IMR-90 (cell line): ENCODE measurements at regions not wholly inside any gene's neighbourhood (a gene's known extent, or its start where the extent isn't known, plus 50 kb on each side); places are given as distances from the start of the nearest gene placed in this dataset.

ENCODE experiments used
- ATAC-seq: fragments of 200-7000 bp; cut with Tn5 transposase; 2 replicates; pipeline ENCODE4 v1.9.1; 2020; ENCODE audit warnings: low read depth, mild to moderate bottlenecking, moderate library complexity
- BruUV-seq: library from RNA; stranded (reverse); fragments of 400-500 nt; replicated peaks from 2 replicates; lab custom pipeline; 2021; lab: Mats Ljungman, UMichigan
- CTCF ChIA-PET: fragments of 300-600 bp; formaldehyde crosslinking; extraction: SDS; loops from one replicate; lab custom pipeline; 2021; ENCODE audit warnings: antibody characterized with exemption; lab: Yijun Ruan, JAX
- POLR2A ChIA-PET: fragments of 300-600 bp; sonication (Branson Sonifier 250); formaldehyde crosslinking; loops from one replicate; lab custom pipeline; 2022; ENCODE audit warnings: antibody characterized with exemption; ENCODE audit not compliant: unreplicated experiment; lab: Charles Lee
- DNase-seq: peaks from one replicate; pipeline ENCODE4 v3.0.0; 2013
- H2AFZ ChIP-seq: replicated peaks from 2 replicates; pipeline ENCODE3; 2013; ENCODE audit warnings: low read length, mild to moderate bottlenecking; ENCODE audit not compliant: poor library complexity
- H2AK5ac ChIP-seq: 2 replicates; pipeline ENCODE4 v1.6.1; 2013; ENCODE audit warnings: low read depth, low read length, inconsistent platforms
- H2AK9ac ChIP-seq: replicated peaks from 2 replicates; pipeline ENCODE3; 2013; ENCODE audit warnings: mild to moderate bottlenecking, low read depth, low read length, moderate library complexity; ENCODE audit not compliant: poor library complexity
- H2BK120ac ChIP-seq: 2 replicates; pipeline ENCODE4 v1.6.1; 2013; ENCODE audit warnings: low read depth, low read length, inconsistent platforms
- H2BK15ac ChIP-seq: 3 replicates; pipeline ENCODE4 v1.6.1; 2013; ENCODE audit warnings: low read depth, low read length, inconsistent platforms
- H2BK20ac ChIP-seq: 2 replicates; pipeline ENCODE4 v1.6.1; 2013; ENCODE audit warnings: low read depth, mild to moderate bottlenecking, inconsistent platforms, low read length, moderate library complexity
- H2BK5ac ChIP-seq: 2 replicates; pipeline ENCODE4 v1.6.1; 2013; ENCODE audit warnings: mild to moderate bottlenecking, low read depth, low read length, inconsistent platforms; ENCODE audit not compliant: poor library complexity, severe bottlenecking
- H3K14ac ChIP-seq: replicated peaks from 2 replicates; pipeline ENCODE4 v1.6.1; 2013; ENCODE audit warnings: low read depth, low read length, inconsistent platforms
- H3K18ac ChIP-seq: 2 replicates; pipeline ENCODE4 v1.6.1; 2013; ENCODE audit warnings: low read depth, low read length, control low read depth
- H3K23ac ChIP-seq: 2 replicates; pipeline ENCODE4 v1.6.1; 2013; ENCODE audit warnings: low read depth, low read length, inconsistent platforms
- H3K27ac ChIP-seq: 2 replicates; pipeline ENCODE4 v1.5.1; 2013; ENCODE audit warnings: mild to moderate bottlenecking, control low read depth, low read length; ENCODE audit not compliant: insufficient read depth
- H3K27me3 ChIP-seq: 2 replicates; pipeline ENCODE4 v1.6.1; 2013; ENCODE audit warnings: low read length; ENCODE audit not compliant: control insufficient read depth, insufficient read depth
- H3K36me3 ChIP-seq: 2 replicates; pipeline ENCODE4 v1.6.1; 2013; ENCODE audit warnings: low read length, mixed read lengths; ENCODE audit not compliant: control insufficient read depth, insufficient read depth
- H3K4ac ChIP-seq: 2 replicates; pipeline ENCODE4 v1.6.1; 2013; ENCODE audit warnings: low read depth, low read length, inconsistent platforms
- H3K4me1 ChIP-seq: 2 replicates; pipeline ENCODE4 v1.6.1; 2013; ENCODE audit warnings: low read length, mixed read lengths; ENCODE audit not compliant: control insufficient read depth, insufficient read depth
- H3K4me2 ChIP-seq: 2 replicates; pipeline ENCODE4 v1.6.1; 2013; ENCODE audit warnings: low read depth, mild to moderate bottlenecking, control low read depth, low read length, moderate library complexity
- H3K4me3 ChIP-seq: 2 replicates; pipeline ENCODE4 v1.5.1; 2013; ENCODE audit warnings: low read depth, mild to moderate bottlenecking, control low read depth, low read length, moderate library complexity; ENCODE audit not compliant: insufficient read depth
- H3K56ac ChIP-seq: 2 replicates; pipeline ENCODE4 v1.6.1; 2013; ENCODE audit warnings: low read length, inconsistent platforms; ENCODE audit not compliant: insufficient read depth; ENCODE audit errors: extremely low read depth
- H3K79me1 ChIP-seq, 2 experiments: 2 replicates each; pipeline ENCODE4 v1.6.1; 2013; ENCODE audit warnings: low read length in 2 of 2, inconsistent platforms in 1 of 2, low read depth in 1 of 2
- H3K9ac ChIP-seq: 2 replicates; pipeline ENCODE4 v1.6.1; 2013; ENCODE audit warnings: low read depth, low read length, control low read depth
- H3K9me1 ChIP-seq: 2 replicates; pipeline ENCODE4 v1.6.1; 2013; ENCODE audit warnings: low read length, inconsistent platforms; ENCODE audit not compliant: insufficient read depth
- H3K9me3 ChIP-seq: 2 replicates; pipeline ENCODE4 v1.6.1; 2013; ENCODE audit warnings: low read length; ENCODE audit not compliant: control insufficient read depth, insufficient read depth
- H4K20me1 ChIP-seq: 2 replicates; pipeline ENCODE4 v1.6.1; 2013; ENCODE audit warnings: low read length, inconsistent platforms; ENCODE audit not compliant: insufficient read depth
- H4K5ac ChIP-seq: 2 replicates; pipeline ENCODE4 v1.6.1; 2013; ENCODE audit warnings: mild to moderate bottlenecking, low read depth, low read length, control low read depth
- H4K8ac ChIP-seq, 2 experiments: 2 replicates each; pipeline ENCODE4 v1.6.1; 2013; ENCODE audit warnings: low read depth in 2 of 2, low read length in 2 of 2, control low read depth in 1 of 2, inconsistent platforms in 1 of 2
- H4K91ac ChIP-seq: 2 replicates; pipeline ENCODE4 v1.6.1; 2013; ENCODE audit warnings: low read depth, low read length, inconsistent platforms; ENCODE audit not compliant: insufficient read depth
- BHLHE40 ChIP-seq: fragments of 150-350 bp; IDR thresholded peaks from 2 replicates; pipeline ENCODE4 v1.6.1; 2016; ENCODE audit warnings: mild to moderate bottlenecking, low read depth, low read length
- CEBPB ChIP-seq: IDR thresholded peaks from 2 replicates; pipeline ENCODE4 v1.6.1; 2012; ENCODE audit warnings: low read depth, low read length, improper control_type of control experiment
- CHD1 ChIP-seq: IDR thresholded peaks from 2 replicates; pipeline ENCODE4 v1.6.1; 2012; ENCODE audit warnings: low read depth, low read length, improper control_type of control experiment
- FOS ChIP-seq: fragments of 150-350 bp; IDR thresholded peaks from 2 replicates; pipeline ENCODE4 v1.6.1; 2016; ENCODE audit warnings: low read depth, low read length
- MAFK ChIP-seq: IDR thresholded peaks from 2 replicates; pipeline ENCODE4 v1.6.1; 2012; ENCODE audit warnings: low read depth, low read length, improper control_type of control experiment
- MAZ ChIP-seq: IDR thresholded peaks from 2 replicates; pipeline ENCODE4 v1.6.1; 2012; ENCODE audit warnings: low read depth, mild to moderate bottlenecking, low read length, improper control_type of control experiment, moderate library complexity, borderline replicate concordance
- MXI1 ChIP-seq: IDR thresholded peaks from 2 replicates; pipeline ENCODE4 v1.6.1; 2012; ENCODE audit warnings: low read depth, mild to moderate bottlenecking, low read length, moderate library complexity, borderline replicate concordance
- NFE2L2 ChIP-seq: fragments of 150-350 bp; IDR thresholded peaks from 2 replicates; pipeline ENCODE4 v1.6.1; 2016; ENCODE audit warnings: low read depth, mild to moderate bottlenecking, low read length
- POLR2A ChIP-seq: IDR thresholded peaks from 2 replicates; pipeline ENCODE4 v1.6.1; 2012; ENCODE audit warnings: mild to moderate bottlenecking, low read depth, low read length
- RAD21 ChIP-seq: IDR thresholded peaks from 2 replicates; pipeline ENCODE4 v1.6.1; 2012; ENCODE audit warnings: low read length, improper control_type of control experiment
- RCOR1 ChIP-seq: IDR thresholded peaks from 2 replicates; pipeline ENCODE4 v1.6.1; 2012; ENCODE audit warnings: mild to moderate bottlenecking, low read length, improper control_type of control experiment; ENCODE audit not compliant: insufficient replicate concordance
- RFX5 ChIP-seq: IDR thresholded peaks from 2 replicates; pipeline ENCODE4 v1.8.0; 2012; ENCODE audit warnings: low read depth, mild to moderate bottlenecking, low read length, moderate library complexity
- SMC3 ChIP-seq: fragments of 150-350 bp; IDR thresholded peaks from 2 replicates; pipeline ENCODE4 v1.6.1; 2016; ENCODE audit warnings: low read depth, mild to moderate bottlenecking, antibody characterized with exemption, low read length, moderate library complexity
- USF2 ChIP-seq: fragments of 150-350 bp; IDR thresholded peaks from 2 replicates; pipeline ENCODE4 v1.6.1; 2017; ENCODE audit warnings: mild to moderate bottlenecking, antibody characterized with exemption, low read length, low read depth
- WGBS, 2 experiments: methylation state at CpG; one replicate each; pipeline versions ENCODE4 v1.1.5 to v1.1.7; 2013; ENCODE audit warnings: missing lambda C conversion rate in 2 of 2; ENCODE audit not compliant: insufficient read length in 1 of 2; ENCODE audit errors: extremely low coverage in 2 of 2; 5-methylcytosine and 5-hydroxymethylcytosine counted together
- dilution Hi-C: fragments of 300-500 bp; cut with HindIII; formaldehyde crosslinking; loops from one replicate; pipeline ENCODE4 v1.14.3; 2018; ENCODE audit warnings: low sequenced_read_pairs; ENCODE audit not compliant: unreplicated experiment
- in situ Hi-C: fragments of 300-500 bp; cut with MboI; formaldehyde crosslinking; loops from 3 replicates; pipeline ENCODE4 v1.14.3; 2019; ENCODE audit warnings: low sequenced_read_pairs, inconsistent platforms, mixed read lengths
- intact Hi-C: fragments of 100-400 bp; cut with micrococcal nuclease; formaldehyde crosslinking; loops from 2 replicates; pipeline ENCODE4 v1.10.0; 2022
- TF ChIP-seq, protein P1 (sequence below): conservative IDR thresholded peaks from 2 replicates; pipeline ENCODE4 v1.5.1; 2012; ENCODE audit warnings: mild to moderate bottlenecking, low read depth, low read length, improper control_type of control experiment
- TF ChIP-seq, protein P2 (sequence below): fragments of 150-350 bp; IDR thresholded peaks from 2 replicates; pipeline ENCODE4 v1.6.1; 2016; ENCODE audit warnings: low read depth, mild to moderate bottlenecking, low read length, moderate library complexity, borderline replicate concordance

- no peaks in the 10 kb centered on the region for H4K20me1 ChIP-seq
- ATAC-seq (no peak), DNase-seq (no peak)
- H3K9me3 ChIP-seq = no peaks in the 10 kb centered on the region
- H3K18ac ChIP-seq = no peak overlapping the region
- H3K4me2 ChIP-seq = no peak overlapping the region
- H3K36me3 ChIP-seq = no peaks in the 10 kb centered on the region
- no peak overlapping the region for H2AK5ac ChIP-seq
- no peak overlapping the region for H2AFZ ChIP-seq
- intact Hi-C loops = no loop called here
- no peak overlapping the region for H3K56ac ChIP-seq
- in situ Hi-C loops = no loop called here
- dilution Hi-C loops = no loop called here
- no peak overlapping the region for H3K14ac ChIP-seq
- no peaks in the 10 kb centered on the region for H3K9me1 ChIP-seq
- no peak overlapping the region for H4K8ac ChIP-seq
- no peak overlapping the region for H2AK9ac ChIP-seq
- no peak overlapping the region for H3K4me3 ChIP-seq
- H2BK120ac ChIP-seq = no peak overlapping the region
- H2BK15ac ChIP-seq = no peak overlapping the region
- CTCF ChIA-PET = no interaction called here
- WGBS, 2 experiments = no CpG with 5 or more reads among the region's 1 CpG
- H3K4me1 ChIP-seq = no peaks in the 10 kb centered on the region
- POLR2A ChIA-PET = no interaction called here
- no peak for TF ChIP-seq RFX5
- TF ChIP-seq CHD1 = no peak
- TF ChIP-seq FOS = no peak
- no peak for TF ChIP-seq MAZ
- TF ChIP-seq RCOR1 = no peak
- TF ChIP-seq MAFK = no peak
- TF ChIP-seq BHLHE40 = no peak
- TF ChIP-seq, protein P1, sequence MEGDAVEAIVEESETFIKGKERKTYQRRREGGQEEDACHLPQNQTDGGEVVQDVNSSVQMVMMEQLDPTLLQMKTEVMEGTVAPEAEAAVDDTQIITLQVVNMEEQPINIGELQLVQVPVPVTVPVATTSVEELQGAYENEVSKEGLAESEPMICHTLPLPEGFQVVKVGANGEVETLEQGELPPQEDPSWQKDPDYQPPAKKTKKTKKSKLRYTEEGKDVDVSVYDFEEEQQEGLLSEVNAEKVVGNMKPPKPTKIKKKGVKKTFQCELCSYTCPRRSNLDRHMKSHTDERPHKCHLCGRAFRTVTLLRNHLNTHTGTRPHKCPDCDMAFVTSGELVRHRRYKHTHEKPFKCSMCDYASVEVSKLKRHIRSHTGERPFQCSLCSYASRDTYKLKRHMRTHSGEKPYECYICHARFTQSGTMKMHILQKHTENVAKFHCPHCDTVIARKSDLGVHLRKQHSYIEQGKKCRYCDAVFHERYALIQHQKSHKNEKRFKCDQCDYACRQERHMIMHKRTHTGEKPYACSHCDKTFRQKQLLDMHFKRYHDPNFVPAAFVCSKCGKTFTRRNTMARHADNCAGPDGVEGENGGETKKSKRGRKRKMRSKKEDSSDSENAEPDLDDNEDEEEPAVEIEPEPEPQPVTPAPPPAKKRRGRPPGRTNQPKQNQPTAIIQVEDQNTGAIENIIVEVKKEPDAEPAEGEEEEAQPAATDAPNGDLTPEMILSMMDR = no peak
- TF ChIP-seq SMC3 = no peak
- TF ChIP-seq POLR2A = no peak
- no peak for TF ChIP-seq NFE2L2
- no peak for TF ChIP-seq USF2
- TF ChIP-seq CEBPB = no peak
- TF ChIP-seq, protein P2, sequence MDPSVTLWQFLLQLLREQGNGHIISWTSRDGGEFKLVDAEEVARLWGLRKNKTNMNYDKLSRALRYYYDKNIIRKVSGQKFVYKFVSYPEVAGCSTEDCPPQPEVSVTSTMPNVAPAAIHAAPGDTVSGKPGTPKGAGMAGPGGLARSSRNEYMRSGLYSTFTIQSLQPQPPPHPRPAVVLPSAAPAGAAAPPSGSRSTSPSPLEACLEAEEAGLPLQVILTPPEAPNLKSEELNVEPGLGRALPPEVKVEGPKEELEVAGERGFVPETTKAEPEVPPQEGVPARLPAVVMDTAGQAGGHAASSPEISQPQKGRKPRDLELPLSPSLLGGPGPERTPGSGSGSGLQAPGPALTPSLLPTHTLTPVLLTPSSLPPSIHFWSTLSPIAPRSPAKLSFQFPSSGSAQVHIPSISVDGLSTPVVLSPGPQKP = no peak
- no peak for TF ChIP-seq MXI1
- no peak for TF ChIP-seq RAD21
- no peak overlapping the region for H3K27ac ChIP-seq
- no peak overlapping the region for H4K91ac ChIP-seq
- H3K4ac ChIP-seq = no peak overlapping the region
- no peak overlapping the region for H3K9ac ChIP-seq
- no peak overlapping the region for H4K5ac ChIP-seq
- H3K23ac ChIP-seq = no peak overlapping the region
- no TSS peak for BruUV-seq
- H3K27me3 ChIP-seq = no peaks in the 10 kb centered on the region
- no peaks in the 10 kb centered on the region for H3K79me1 ChIP-seq
- H2BK20ac ChIP-seq = no peak overlapping the region
- no peak overlapping the region for H2BK5ac ChIP-seq
These were observed 148.0 kb downstream of the DIPK2A start for GRCh38 chr3:144119633-144120032.
